Neural crest cell (in vitro differentiated cells): ENCODE measurements at regions not wholly inside any gene's neighbourhood (a gene's known extent, or its start where the extent isn't known, plus 50 kb on each side); places are given as distances from the start of the nearest gene placed in this dataset.

ENCODE experiments used
- DNase-seq: peaks from one replicate; pipeline ENCODE4 v3.0.0; 2021; ENCODE audit warnings: low read depth, mixed read lengths, low spot score
- H3K27ac Mint-ChIP-seq: one replicate; pipeline ENCODE4 v1.8.0; 2021; ENCODE audit warnings: mild to moderate bottlenecking, mixed read lengths; ENCODE audit not compliant: unreplicated experiment
- H3K27me3 Mint-ChIP-seq: 2 replicates; pipeline ENCODE4 v1.8.0; 2021; ENCODE audit warnings: low read depth, mild to moderate bottlenecking, mixed read lengths
- H3K36me3 Mint-ChIP-seq: 2 replicates; pipeline ENCODE4 v1.8.0; 2021; ENCODE audit warnings: low read depth, mild to moderate bottlenecking, mixed read lengths
- H3K4me1 Mint-ChIP-seq: 2 replicates; pipeline ENCODE4 v1.8.0; 2021; ENCODE audit warnings: mixed read lengths
- H3K4me3 Mint-ChIP-seq: one replicate; pipeline ENCODE4 v1.8.0; 2021; ENCODE audit warnings: mild to moderate bottlenecking, mixed read lengths
- H3K9me3 Mint-ChIP-seq: 2 replicates; pipeline ENCODE4 v1.8.0; 2021; ENCODE audit warnings: mixed read lengths
- TF ChIP-seq, protein P1 (sequence below): fragments of 200-600 bp; sonication (generic); conservative IDR thresholded peaks from 2 replicates; pipeline ENCODE4 v1.5.0; 2021; ENCODE audit warnings: antibody characterized with exemption, mild to moderate bottlenecking

DNA sequence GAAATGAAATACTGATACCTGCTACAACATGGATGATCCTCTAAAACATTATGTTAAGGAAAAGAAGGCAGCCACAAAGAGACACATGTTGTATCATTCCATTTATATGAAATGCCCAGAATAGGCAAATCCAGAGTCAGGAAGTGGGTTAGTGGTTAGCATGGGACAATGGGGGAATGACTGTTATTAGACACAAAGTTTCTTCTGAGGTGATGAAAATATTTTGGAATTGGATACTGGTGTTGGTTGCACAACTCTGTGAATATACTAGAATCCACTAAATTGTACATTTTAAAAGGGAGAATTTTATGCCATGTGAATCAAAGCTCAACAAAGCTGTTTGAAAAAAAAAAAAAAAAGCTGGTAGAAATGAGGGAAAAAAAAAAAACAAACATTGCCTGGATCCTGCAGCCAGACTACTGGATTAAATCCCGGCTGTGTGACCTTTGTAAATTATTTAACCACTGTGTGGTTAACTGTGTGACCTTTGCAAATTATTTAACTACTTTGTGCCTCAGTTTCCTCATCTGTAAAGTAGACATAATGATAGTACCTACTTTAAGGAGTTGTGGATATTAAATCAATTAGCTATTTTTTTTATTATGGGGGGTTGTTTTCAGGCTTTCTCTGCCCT is 75.6 kb upstream of the PRICKLE2 start:
- Mint-ChIP-seq H3K27ac (no peak overlapping the region), H3K9me3 (peaks cover 15% of the 10 kb centered on the region), H3K36me3 (peaks cover 12% of the 10 kb centered on the region), H3K27me3 (no peaks in the 10 kb centered on the region), H3K4me1 (peaks cover 2% of the 10 kb centered on the region), H3K4me3 (no peak overlapping the region)
- DNase-seq, result no peak
- TF ChIP-seq, protein P1, sequence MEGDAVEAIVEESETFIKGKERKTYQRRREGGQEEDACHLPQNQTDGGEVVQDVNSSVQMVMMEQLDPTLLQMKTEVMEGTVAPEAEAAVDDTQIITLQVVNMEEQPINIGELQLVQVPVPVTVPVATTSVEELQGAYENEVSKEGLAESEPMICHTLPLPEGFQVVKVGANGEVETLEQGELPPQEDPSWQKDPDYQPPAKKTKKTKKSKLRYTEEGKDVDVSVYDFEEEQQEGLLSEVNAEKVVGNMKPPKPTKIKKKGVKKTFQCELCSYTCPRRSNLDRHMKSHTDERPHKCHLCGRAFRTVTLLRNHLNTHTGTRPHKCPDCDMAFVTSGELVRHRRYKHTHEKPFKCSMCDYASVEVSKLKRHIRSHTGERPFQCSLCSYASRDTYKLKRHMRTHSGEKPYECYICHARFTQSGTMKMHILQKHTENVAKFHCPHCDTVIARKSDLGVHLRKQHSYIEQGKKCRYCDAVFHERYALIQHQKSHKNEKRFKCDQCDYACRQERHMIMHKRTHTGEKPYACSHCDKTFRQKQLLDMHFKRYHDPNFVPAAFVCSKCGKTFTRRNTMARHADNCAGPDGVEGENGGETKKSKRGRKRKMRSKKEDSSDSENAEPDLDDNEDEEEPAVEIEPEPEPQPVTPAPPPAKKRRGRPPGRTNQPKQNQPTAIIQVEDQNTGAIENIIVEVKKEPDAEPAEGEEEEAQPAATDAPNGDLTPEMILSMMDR, result no peak

GRCh38 chr3:64299206-64299605 is 73.9 kb upstream of the PRICKLE2 start:
- H3K4me3 Mint-ChIP-seq, result no peak overlapping the region
- no peak overlapping the region for H3K27ac Mint-ChIP-seq

DNA sequence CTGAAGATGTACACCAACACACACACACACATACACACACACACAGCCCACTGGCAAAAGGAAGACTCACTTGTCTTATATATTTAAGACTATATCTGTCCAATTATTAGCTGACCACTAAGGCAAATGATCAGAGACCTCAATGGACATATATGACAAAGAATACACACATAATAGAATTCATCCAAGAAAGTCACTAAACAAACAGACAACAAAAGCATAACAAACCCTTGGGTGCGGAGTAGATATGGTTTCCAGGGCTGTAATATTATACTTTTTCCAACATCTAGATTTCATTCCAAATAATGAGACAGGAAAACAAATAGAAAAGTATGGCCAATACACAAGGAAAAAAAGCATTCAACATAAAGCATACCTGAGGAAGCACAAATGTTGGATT is 72.3 kb upstream of the PRICKLE2 start:
- Mint-ChIP-seq H3K36me3 (peaks cover 12% of the 10 kb centered on the region), H3K4me3 (no peak overlapping the region), H3K4me1 (no peaks in the 10 kb centered on the region), H3K27me3 (no peaks in the 10 kb centered on the region), H3K27ac (no peak overlapping the region), H3K9me3 (peaks cover 13% of the 10 kb centered on the region)
- no peak for DNase-seq
- TF ChIP-seq, protein P1, result no peak

More at GRCh38 chr3:64299206-64299605, 73.9 kb upstream of the PRICKLE2 start:
- TF ChIP-seq, protein P1, result no peak
- Mint-ChIP-seq H3K27me3 (no peaks in the 10 kb centered on the region), H3K4me1 (no peaks in the 10 kb centered on the region), H3K36me3 (peaks cover 12% of the 10 kb centered on the region), H3K9me3 (peaks cover 15% of the 10 kb centered on the region)
- no peak for DNase-seq

- no peaks in the 10 kb centered on the region for H3K27me3 Mint-ChIP-seq
- no peak for DNase-seq
- H3K9me3 Mint-ChIP-seq, result peaks cover 10% of the 10 kb centered on the region
- H3K27ac Mint-ChIP-seq, result no peak overlapping the region
- no peak overlapping the region for H3K4me3 Mint-ChIP-seq
- TF ChIP-seq, protein P1, result no peak
- H3K36me3 Mint-ChIP-seq, result peaks cover 12% of the 10 kb centered on the region
- no peaks in the 10 kb centered on the region for H3K4me1 Mint-ChIP-seq
Observed at GRCh38 chr3:64295594-64295993, 70.3 kb upstream of the PRICKLE2 start.

DNA sequence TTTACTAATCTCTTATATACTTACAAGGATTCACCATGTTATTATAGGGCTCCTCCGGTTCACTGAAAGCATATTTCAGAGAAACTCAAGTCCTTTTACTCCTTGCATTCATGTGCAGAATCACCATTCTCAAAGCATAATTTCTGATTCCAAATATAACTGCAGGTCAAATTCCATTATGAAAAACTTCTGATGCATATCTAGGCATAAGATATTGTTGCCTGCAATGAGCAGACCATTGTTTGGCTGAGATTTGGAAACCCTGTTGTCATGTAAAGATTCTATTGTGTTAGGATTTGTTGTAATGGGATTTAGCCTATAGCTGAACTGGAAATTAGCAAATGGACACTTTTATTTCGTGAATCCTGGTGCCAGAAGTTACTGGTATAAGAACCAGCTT is 69.5 kb upstream of the PRICKLE2 start:
- H3K27ac Mint-ChIP-seq, result no peak overlapping the region
- no peaks in the 10 kb centered on the region for H3K27me3 Mint-ChIP-seq
- H3K36me3 Mint-ChIP-seq, result peaks cover 12% of the 10 kb centered on the region
- TF ChIP-seq, protein P1, result no peak
- peaks cover 10% of the 10 kb centered on the region for H3K9me3 Mint-ChIP-seq
- DNase-seq, result no peak
- H3K4me1 Mint-ChIP-seq, result no peaks in the 10 kb centered on the region
- no peak overlapping the region for H3K4me3 Mint-ChIP-seq
